Endothelial cell of umbilical vein (primary cell): ENCODE measurements at regions not wholly inside any gene's neighbourhood (a gene's known extent, or its start where the extent isn't known, plus 50 kb on each side); places are given as distances from the start of the nearest gene placed in this dataset.
"Not testable (repeated sequence)": the region's sequence is repeated elsewhere in the genome, so short reads cannot be mapped to it uniquely, and the experiment has no call there.

ENCODE experiments used
- CTCF ChIP-seq, 2 donors: IDR thresholded peaks; 1 replicate in 1 of 2; 2 replicates in 1 of 2; pipeline ENCODE4 v1.5.1; 2011; ENCODE audit warnings: low read length in 2 of 2, mild to moderate bottlenecking in 2 of 2, moderate library complexity in 2 of 2, control low read depth in 1 of 2, inconsistent platforms in 1 of 2, low read depth in 1 of 2; ENCODE audit not compliant: insufficient read depth in 1 of 2; ENCODE audit errors: extremely low read depth in 1 of 2
- EZH2 ChIP-seq: IDR thresholded peaks from 2 replicates; pipeline ENCODE4 v1.6.1; 2012; ENCODE audit warnings: borderline replicate concordance, low read depth, mild to moderate bottlenecking, moderate library complexity, low read length, inconsistent platforms; ENCODE audit not compliant: severe bottlenecking
- MYC ChIP-seq: IDR thresholded peaks from one replicate; pipeline ENCODE4 v1.6.1; 2011; ENCODE audit warnings: mild to moderate bottlenecking, low read depth, low read length
- POLR2A ChIP-seq: IDR thresholded peaks from 2 replicates; pipeline ENCODE4 v1.6.1; 2012; ENCODE audit warnings: low read depth, mild to moderate bottlenecking, control low read depth, low read length
- POLR2AphosphoS5 ChIP-seq: IDR thresholded peaks from 2 replicates; pipeline ENCODE4 v1.6.1; 2012; ENCODE audit warnings: low read depth, mild to moderate bottlenecking, control low read depth, low read length, moderate library complexity; ENCODE audit not compliant: insufficient read depth
- TF ChIP-seq, protein P1 (sequence below): IDR thresholded peaks from 2 replicates; pipeline ENCODE4 v1.6.1; 2011; ENCODE audit not compliant: insufficient read depth, insufficient read length

DNA sequence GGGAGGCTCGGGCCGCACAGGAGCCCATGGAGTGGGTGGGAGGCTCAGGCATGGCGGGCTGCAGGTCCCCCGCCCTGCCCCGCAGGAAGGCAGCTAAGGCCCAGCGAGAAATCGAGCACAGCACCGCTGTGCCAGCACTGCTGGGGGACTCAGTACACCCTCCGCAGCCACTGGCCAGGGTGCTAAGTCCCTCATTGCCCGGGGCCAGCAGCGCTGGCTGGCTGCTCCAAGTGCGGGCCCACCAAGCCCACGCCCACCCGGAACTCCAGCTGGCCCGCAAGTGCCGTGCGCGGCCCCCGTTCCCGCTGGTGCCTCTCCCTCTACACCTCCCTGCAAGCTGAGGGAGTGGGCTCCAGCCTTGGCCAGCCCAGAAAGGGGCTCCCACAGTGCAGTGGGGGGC lies 239.7 kb downstream of the YTHDC2 start:
- TF ChIP-seq CTCF (IDR thresholded peaks at IDR 0.05; ENCODE audit: extremely low read depth in 1 of 2, insufficient read depth in 1 of 2, low read depth in 1 of 2, low read length in 2 of 2); POLR2A; EZH2; POLR2AphosphoS5; MYC: not testable (repeated sequence)
- TF ChIP-seq, protein P1, sequence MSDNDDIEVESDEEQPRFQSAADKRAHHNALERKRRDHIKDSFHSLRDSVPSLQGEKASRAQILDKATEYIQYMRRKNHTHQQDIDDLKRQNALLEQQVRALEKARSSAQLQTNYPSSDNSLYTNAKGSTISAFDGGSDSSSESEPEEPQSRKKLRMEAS, result not testable (repeated sequence)
